Ramos (cell line): ENCODE measurements at regions not wholly inside any gene's neighbourhood (a gene's known extent, or its start where the extent isn't known, plus 50 kb on each side); places are given as distances from the start of the nearest gene placed in this dataset.

Source experiments
- in situ Hi-C: fragments of 300-500 bp; cut with MboI; formaldehyde crosslinking; loops from one replicate; pipeline ENCODE4 v1.14.3; 2022; ENCODE audit warnings: low sequenced_read_pairs; ENCODE audit not compliant: unreplicated experiment

DNA sequence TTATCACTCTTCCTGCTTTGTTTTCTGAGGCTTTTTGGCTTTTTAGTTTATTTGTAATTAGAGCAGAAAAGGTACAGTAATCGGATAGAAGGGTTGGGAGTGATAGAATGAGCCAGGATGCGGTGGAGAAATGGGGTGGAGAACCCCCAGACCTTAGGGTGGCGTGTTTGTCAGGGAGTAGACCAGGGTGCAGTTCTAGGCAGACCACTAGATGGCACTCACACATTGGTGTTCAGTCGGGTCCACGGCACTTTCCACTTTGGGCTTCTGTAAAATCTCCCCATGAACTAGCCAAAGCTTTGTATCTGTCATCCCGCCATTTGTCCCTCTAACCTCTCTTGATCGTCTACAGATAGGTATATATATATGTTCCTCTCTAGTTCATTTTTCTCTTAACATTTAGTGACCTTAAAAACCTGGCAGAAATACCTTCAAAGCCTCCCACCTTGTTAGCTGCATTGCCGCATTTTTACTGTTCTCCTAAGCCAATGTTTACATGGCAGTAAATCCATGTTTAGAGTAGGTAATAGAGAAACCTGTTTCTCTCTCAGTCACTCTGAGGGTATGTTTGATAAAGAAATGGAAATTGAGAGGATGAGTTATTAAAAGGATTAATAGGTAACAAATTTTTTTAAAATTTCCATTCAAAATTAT is 154.9 kb downstream of the TM9SF2 start:
- in situ Hi-C loops = loop anchor here (10.0 kb wide), 1 partner anchor 859 kb away; no protein-coding TSS in a partner anchor

GRCh38 chr13:99655351-99656091 is 154.2 kb downstream of the TM9SF2 start:
- in situ Hi-C loops = loop anchor here (10.0 kb wide), 1 partner anchor 859 kb away; no protein-coding TSS in a partner anchor

DNA sequence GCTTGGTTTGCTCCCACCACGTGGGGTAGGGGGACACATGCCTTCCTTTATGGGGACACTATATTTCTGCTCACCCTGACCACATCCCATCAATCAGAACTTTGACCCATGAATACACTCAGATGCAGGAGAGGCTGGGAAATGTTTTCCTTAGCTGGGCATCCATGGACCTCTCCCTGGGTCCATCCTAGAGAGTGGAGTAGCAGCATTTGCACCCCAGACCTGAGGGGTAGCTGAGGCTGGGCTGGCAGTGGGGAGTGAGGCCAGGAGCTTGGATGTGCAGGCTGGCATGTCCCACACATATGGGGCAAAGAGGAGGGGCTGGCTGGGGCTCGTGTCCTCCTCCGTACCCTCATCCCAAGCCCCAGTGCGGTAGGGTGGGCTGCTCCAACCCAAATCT is 152.8 kb downstream of the TM9SF2 start:
- in situ Hi-C loops = loop anchor here (10.0 kb wide), 1 partner anchor 861 kb away; no protein-coding TSS in a partner anchor

DNA sequence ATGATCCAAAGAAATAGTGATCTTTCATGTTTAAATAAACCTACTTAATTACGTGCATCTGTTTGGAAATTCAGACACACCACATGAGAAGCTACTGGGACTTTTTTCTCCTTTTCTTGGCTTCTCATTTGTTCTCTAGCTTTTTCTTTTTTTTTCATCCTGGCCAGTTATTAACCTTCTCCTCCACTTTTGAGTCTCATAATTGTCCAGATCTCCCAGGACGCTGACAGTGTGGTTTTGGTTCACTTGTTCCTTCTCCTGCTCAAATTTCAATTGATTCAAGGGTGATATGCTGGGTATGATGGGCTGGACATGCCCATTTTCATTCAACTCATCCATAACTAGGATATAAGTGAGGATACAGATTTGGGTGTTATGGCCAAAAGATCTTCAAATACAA is 152.3 kb downstream of the TM9SF2 start:
- in situ Hi-C loops = loop anchor here (10.0 kb wide), 1 partner anchor 861 kb away; no protein-coding TSS in a partner anchor

- in situ Hi-C loops = loop anchor here (10.0 kb wide), 1 partner anchor 862 kb away; no protein-coding TSS in a partner anchor
Measured at GRCh38 chr13:99652901-99653300, 151.6 kb downstream of the TM9SF2 start.

- in situ Hi-C loops = loop anchor here (10.0 kb wide), 1 partner anchor 863 kb away; no protein-coding TSS in a partner anchor
Measured at GRCh38 chr13:99652141-99652540, 150.9 kb downstream of the TM9SF2 start.

GRCh38 chr13:99651016-99651415 is 149.7 kb downstream of the TM9SF2 start:
- in situ Hi-C loops = loop anchor here (10.0 kb wide), 1 partner anchor 864 kb away; no protein-coding TSS in a partner anchor

GRCh38 chr13:99650410-99650809 is 149.1 kb downstream of the TM9SF2 start:
- in situ Hi-C loops = loop anchor here (10.0 kb wide), 1 partner anchor 864 kb away; no protein-coding TSS in a partner anchor

GRCh38 chr13:99648927-99649326 is 147.7 kb downstream of the TM9SF2 start:
- in situ Hi-C loops = no loop called here

DNA sequence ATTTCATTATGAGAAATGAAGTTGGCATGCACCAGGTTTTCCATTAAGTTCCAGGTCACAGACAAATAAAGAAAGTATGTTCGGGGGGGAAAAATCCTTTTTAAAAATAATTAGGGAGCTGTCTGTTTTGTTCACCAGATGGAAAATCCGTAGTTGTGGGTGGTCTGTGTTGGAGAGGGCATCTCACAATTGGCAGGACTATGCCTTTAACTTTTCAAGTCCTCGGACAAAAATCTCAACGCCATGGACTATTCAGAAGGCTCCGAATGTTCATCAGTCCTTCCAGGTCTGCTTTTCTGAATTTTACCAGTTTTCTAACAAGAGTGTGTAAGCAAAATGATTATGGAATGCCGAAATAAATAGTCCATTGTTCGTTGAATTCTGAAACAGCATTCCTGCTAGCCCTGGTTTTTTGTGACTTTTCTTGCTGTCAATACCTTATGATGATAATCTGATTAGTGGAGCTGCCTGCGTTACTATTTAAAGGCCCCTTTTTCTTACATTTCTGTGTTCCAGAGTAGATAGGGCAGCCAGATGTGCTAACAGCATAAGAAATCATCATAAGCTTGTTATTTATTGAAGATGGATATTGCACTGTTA is 146.9 kb downstream of the TM9SF2 start:
- in situ Hi-C loops = no loop called here

- in situ Hi-C loops = no loop called here
Measured at GRCh38 chr13:99647596-99647985, 146.3 kb downstream of the TM9SF2 start.

GRCh38 chr13:99646866-99647595 is 145.8 kb downstream of the TM9SF2 start:
- in situ Hi-C loops = no loop called here

- in situ Hi-C loops = no loop called here
Measured at GRCh38 chr13:99642841-99643240, 141.6 kb downstream of the TM9SF2 start.

DNA sequence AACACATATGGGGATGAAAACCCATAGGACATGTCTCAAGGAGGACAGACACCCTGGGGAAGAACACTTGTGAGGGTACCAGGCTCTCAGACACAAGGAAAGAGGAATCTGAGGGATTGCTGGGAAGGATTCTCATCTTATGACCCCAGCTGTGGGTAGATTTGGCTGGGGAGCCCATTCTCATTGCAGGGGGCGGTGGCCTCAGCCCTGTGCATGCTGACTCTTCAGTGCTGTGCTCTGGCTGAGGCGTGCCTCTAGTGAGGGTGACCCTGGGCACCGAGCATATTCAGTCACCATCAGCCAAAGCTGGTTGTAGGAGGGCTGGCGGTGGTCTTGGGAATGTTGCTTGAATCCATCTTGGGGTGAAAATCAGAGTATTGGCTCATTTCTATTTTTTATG is 140.7 kb downstream of the TM9SF2 start:
- in situ Hi-C loops = no loop called here

DNA sequence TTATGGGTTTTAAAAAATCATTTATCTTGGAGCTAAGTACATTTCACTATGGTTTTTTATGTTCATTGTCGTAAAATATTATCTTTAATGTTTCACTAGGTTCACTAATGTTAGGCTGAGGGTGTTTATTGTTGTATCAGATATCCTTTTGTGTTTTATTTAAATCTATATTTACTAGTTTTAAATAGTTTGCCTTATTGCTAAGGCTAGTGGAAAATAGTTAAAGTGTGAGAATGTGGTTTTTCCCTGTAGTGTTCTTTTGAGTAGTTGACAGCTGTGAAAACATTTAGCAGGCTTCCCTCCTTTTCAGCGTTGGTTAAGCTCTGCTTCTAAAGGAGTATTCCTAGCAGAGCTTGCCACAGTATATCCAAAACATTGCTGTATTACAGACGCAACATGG is 139.0 kb downstream of the TM9SF2 start:
- in situ Hi-C loops = no loop called here

GRCh38 chr13:99639126-99639525 is 137.9 kb downstream of the TM9SF2 start:
- in situ Hi-C loops = no loop called here

DNA sequence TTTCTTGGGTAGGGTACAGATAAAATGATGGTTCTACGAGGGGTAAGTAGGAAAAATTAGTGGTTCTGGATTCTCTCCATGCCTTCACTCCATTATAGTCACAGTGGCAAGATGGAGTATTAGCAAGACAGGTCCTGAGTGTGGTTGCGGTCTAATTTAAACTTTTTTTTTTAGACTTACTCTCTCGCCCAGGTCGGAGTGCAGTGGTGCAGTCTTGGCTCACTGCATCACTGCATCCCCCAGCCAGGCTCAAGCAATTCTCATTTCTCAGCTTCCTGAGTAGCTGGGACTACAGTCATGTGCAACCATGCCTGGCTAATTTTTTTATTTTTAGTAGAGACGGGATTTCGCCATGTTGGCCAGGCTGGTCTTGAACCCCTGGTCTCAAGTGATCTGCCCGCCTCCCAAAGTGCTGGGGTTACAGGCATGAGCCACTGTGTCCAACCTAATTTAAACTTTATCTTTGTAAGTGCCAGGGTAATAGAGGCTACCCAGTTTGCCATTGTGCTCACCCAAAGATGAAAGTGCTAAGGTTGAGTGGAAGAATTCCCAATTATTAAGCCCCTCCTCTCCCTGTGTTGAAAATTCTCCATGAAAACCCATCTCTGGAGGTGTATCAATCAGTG is 135.6 kb downstream of the TM9SF2 start:
- in situ Hi-C loops = no loop called here

- in situ Hi-C loops = no loop called here
Measured at GRCh38 chr13:99636306-99636705, 135.0 kb downstream of the TM9SF2 start.

DNA sequence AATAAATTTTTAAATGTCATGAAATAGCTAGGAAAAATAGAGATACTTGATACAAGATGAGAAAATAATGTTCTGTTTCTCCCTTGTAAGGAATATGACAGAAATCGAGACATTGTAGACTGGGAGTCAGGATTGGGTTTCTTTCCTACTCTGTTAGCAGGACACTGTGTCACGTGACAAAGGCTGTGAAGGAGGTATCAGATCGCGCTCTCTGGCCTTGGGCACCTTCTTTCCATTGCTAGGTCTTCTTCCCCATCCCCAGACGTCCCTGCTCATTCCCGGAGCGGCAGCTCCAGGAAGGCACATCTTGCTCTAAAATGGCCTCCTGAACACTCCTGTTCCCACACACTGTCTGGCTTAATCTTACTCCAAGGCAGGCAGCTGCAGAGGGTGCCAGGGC is 133.4 kb downstream of the TM9SF2 start:
- in situ Hi-C loops = no loop called here
